Mucosa of stomach (tissue), 1 donor: ENCODE measurements at regions not wholly inside any gene's neighbourhood (a gene's known extent, or its start where the extent isn't known, plus 50 kb on each side); places are given as distances from the start of the nearest gene placed in this dataset.

ENCODE experiments used
- H3K27me3 ChIP-seq: one replicate; pipeline ENCODE4 v1.7.0; 2013; ENCODE audit warnings: mild to moderate bottlenecking, low read length; ENCODE audit not compliant: control insufficient read depth, insufficient read depth
- H3K36me3 ChIP-seq: one replicate; pipeline ENCODE4 v1.7.0; 2013; ENCODE audit warnings: low read length; ENCODE audit not compliant: control insufficient read depth, insufficient read depth
- H3K4me1 ChIP-seq: one replicate; pipeline ENCODE4 v1.7.0; 2013; ENCODE audit warnings: mild to moderate bottlenecking, low read length; ENCODE audit not compliant: control insufficient read depth, insufficient read depth
- H3K4me3 ChIP-seq: one replicate; pipeline ENCODE4 v1.7.0; 2013; ENCODE audit warnings: low read length
- H3K9ac ChIP-seq: one replicate; pipeline ENCODE4 v1.7.0; 2013; ENCODE audit warnings: mild to moderate bottlenecking, low read length, moderate library complexity
- H3K9me3 ChIP-seq: one replicate; pipeline ENCODE4 v1.7.0; 2013; ENCODE audit warnings: mild to moderate bottlenecking, low read length, moderate library complexity; ENCODE audit not compliant: control insufficient read depth
- donor health status: Pancreatic carcinoma.

- Histone ChIP-seq H3K9me3 (no peaks in the 10 kb centered on the region), H3K36me3 (no peaks in the 10 kb centered on the region), H3K4me3 (no peak overlapping the region), H3K4me1 (peaks cover 10% of the 10 kb centered on the region), H3K9ac (no peak overlapping the region), H3K27me3 (no peaks in the 10 kb centered on the region)
Observed at GRCh38 chr11:95367726-95368125, 136.7 kb upstream of the SESN3 start.

- H3K9ac ChIP-seq: no peak overlapping the region
- H3K9me3 ChIP-seq: no peaks in the 10 kb centered on the region
- H3K4me1 ChIP-seq: peaks cover 10% of the 10 kb centered on the region
- H3K27me3 ChIP-seq: no peaks in the 10 kb centered on the region
- H3K4me3 ChIP-seq: no peak overlapping the region
- no peaks in the 10 kb centered on the region for H3K36me3 ChIP-seq
Observed at GRCh38 chr11:95365348-95365747, 134.3 kb upstream of the SESN3 start.

- Histone ChIP-seq H3K36me3 (no peaks in the 10 kb centered on the region), H3K9me3 (no peaks in the 10 kb centered on the region), H3K9ac (no peak overlapping the region), H3K4me3 (no peak overlapping the region), H3K4me1 (peaks cover 10% of the 10 kb centered on the region), H3K27me3 (no peaks in the 10 kb centered on the region)
Observed at GRCh38 chr11:95364324-95365295, 133.6 kb upstream of the SESN3 start.

- no peaks in the 10 kb centered on the region for H3K36me3 ChIP-seq
- peaks cover 10% of the 10 kb centered on the region for H3K4me1 ChIP-seq
- H3K9me3 ChIP-seq: no peaks in the 10 kb centered on the region
- no peak overlapping the region for H3K4me3 ChIP-seq
- H3K9ac ChIP-seq: no peak overlapping the region
- H3K27me3 ChIP-seq: no peaks in the 10 kb centered on the region
Observed at GRCh38 chr11:95363708-95364107, 132.7 kb upstream of the SESN3 start.

GRCh38 chr11:95363164-95363563 lies 132.2 kb upstream of the SESN3 start:
- Histone ChIP-seq H3K27me3 (no peaks in the 10 kb centered on the region), H3K4me1 (peaks cover 10% of the 10 kb centered on the region), H3K4me3 (no peak overlapping the region), H3K9ac (no peak overlapping the region), H3K36me3 (no peaks in the 10 kb centered on the region), H3K9me3 (no peaks in the 10 kb centered on the region)

- no peaks in the 10 kb centered on the region for H3K9me3 ChIP-seq
- H3K27me3 ChIP-seq: no peaks in the 10 kb centered on the region
Observed at GRCh38 chr11:95361180-95361579, 130.2 kb upstream of the SESN3 start.

GRCh38 chr11:95360377-95361075 lies 129.5 kb upstream of the SESN3 start:
- H3K9ac ChIP-seq: no peak overlapping the region
- no peaks in the 10 kb centered on the region for H3K27me3 ChIP-seq
- peaks cover 10% of the 10 kb centered on the region for H3K4me1 ChIP-seq
- H3K36me3 ChIP-seq: no peaks in the 10 kb centered on the region
- H3K4me3 ChIP-seq: no peak overlapping the region
- no peaks in the 10 kb centered on the region for H3K9me3 ChIP-seq

More at GRCh38 chr11:95361180-95361579, 130.2 kb upstream of the SESN3 start:
- peaks cover 10% of the 10 kb centered on the region for H3K4me1 ChIP-seq
- H3K36me3 ChIP-seq: no peaks in the 10 kb centered on the region
- H3K9ac ChIP-seq: no peak overlapping the region
- H3K4me3 ChIP-seq: no peak overlapping the region

GRCh38 chr11:95359756-95360155 lies 128.8 kb upstream of the SESN3 start:
- Histone ChIP-seq H3K4me3 (no peak overlapping the region), H3K9me3 (no peaks in the 10 kb centered on the region), H3K36me3 (no peaks in the 10 kb centered on the region), H3K27me3 (no peaks in the 10 kb centered on the region), H3K9ac (no peak overlapping the region), H3K4me1 (peaks cover 6% of the 10 kb centered on the region)

- no peak overlapping the region for H3K9ac ChIP-seq
- no peaks in the 10 kb centered on the region for H3K27me3 ChIP-seq
- no peaks in the 10 kb centered on the region for H3K9me3 ChIP-seq
- H3K4me1 ChIP-seq: peaks cover 1% of the 10 kb centered on the region
- H3K36me3 ChIP-seq: no peaks in the 10 kb centered on the region
- H3K4me3 ChIP-seq: no peak overlapping the region
Observed at GRCh38 chr11:95359341-95359663, 128.3 kb upstream of the SESN3 start.

- no peak overlapping the region for H3K4me3 ChIP-seq
- H3K9me3 ChIP-seq: no peaks in the 10 kb centered on the region
- H3K4me1 ChIP-seq: no peaks in the 10 kb centered on the region
- H3K9ac ChIP-seq: no peak overlapping the region
- no peaks in the 10 kb centered on the region for H3K36me3 ChIP-seq
- no peaks in the 10 kb centered on the region for H3K27me3 ChIP-seq
Observed at GRCh38 chr11:95358511-95359340, 127.7 kb upstream of the SESN3 start.

GRCh38 chr11:95354304-95354703 lies 123.3 kb upstream of the SESN3 start:
- Histone ChIP-seq H3K27me3 (no peaks in the 10 kb centered on the region), H3K36me3 (no peaks in the 10 kb centered on the region), H3K4me1 (no peaks in the 10 kb centered on the region), H3K9me3 (no peaks in the 10 kb centered on the region), H3K9ac (no peak overlapping the region), H3K4me3 (no peak overlapping the region)

- no peak overlapping the region for H3K9ac ChIP-seq
- H3K9me3 ChIP-seq: no peaks in the 10 kb centered on the region
- no peaks in the 10 kb centered on the region for H3K4me1 ChIP-seq
- no peaks in the 10 kb centered on the region for H3K27me3 ChIP-seq
- no peaks in the 10 kb centered on the region for H3K36me3 ChIP-seq
- no peak overlapping the region for H3K4me3 ChIP-seq
Observed at GRCh38 chr11:95353706-95354105, 122.7 kb upstream of the SESN3 start.
